ENCODE measurements at regions not wholly inside any gene's neighbourhood (a gene's known extent, or its start where the extent isn't known, plus 50 kb on each side); places are given as distances from the start of the nearest gene placed in this dataset.

- no peak for TF ChIP-seq POLR2AphosphoS5 (IDR thresholded peaks at IDR 0.05)
- TF ChIP-seq POLR2A (IDR thresholded peaks at IDR 0.05): no peak
- TF ChIP-seq CTCF (IDR thresholded peaks at IDR 0.05): no peak
- Histone ChIP-seq H3K4me1 (replicated peaks) (no peaks in the 10 kb centered on the region), H3K4me3 (no peak overlapping the region), H3K27me3 (replicated peaks; ENCODE audit: insufficient read depth) (no peaks in the 10 kb centered on the region), H3K27ac (no peak overlapping the region), H3K36me3 (no peaks in the 10 kb centered on the region), H3K9me3 (no peaks in the 10 kb centered on the region)
- DNase-seq (ENCODE audit: low spot score): no peak
- intact Hi-C loops (cut with DNase I): no loop called here
- WGBS: 88% methylated on average over 4 of the region's 4 CpGs
These were observed 138.7 kb upstream of the ZNF648 start for GRCh38 chr1:182200025-182200812.

GRCh38 chr1:182198006-182198605 is 136.6 kb upstream of the ZNF648 start:
- TF ChIP-seq POLR2AphosphoS5 (IDR thresholded peaks at IDR 0.05) (no peak), CTCF (IDR thresholded peaks at IDR 0.05) (no peak), POLR2A (IDR thresholded peaks at IDR 0.05) (no peak)
- Histone ChIP-seq H3K4me3 (no peak overlapping the region), H3K27ac (no peak overlapping the region), H3K27me3 (replicated peaks; ENCODE audit: insufficient read depth) (no peaks in the 10 kb centered on the region), H3K36me3 (no peaks in the 10 kb centered on the region), H3K4me1 (replicated peaks) (no peaks in the 10 kb centered on the region), H3K9me3 (no peaks in the 10 kb centered on the region)
- DNase-seq (ENCODE audit: low spot score): no peak
- 79% methylated on average over 4 of the region's 4 CpGs for WGBS
- intact Hi-C loops (cut with DNase I): no loop called here

GRCh38 chr1:182196897-182197870 is 135.7 kb upstream of the ZNF648 start:
- no peak for TF ChIP-seq POLR2A (IDR thresholded peaks at IDR 0.05)
- TF ChIP-seq CTCF (IDR thresholded peaks at IDR 0.05): no peak
- no peak for TF ChIP-seq POLR2AphosphoS5 (IDR thresholded peaks at IDR 0.05)
- Histone ChIP-seq H3K4me1 (replicated peaks) (no peaks in the 10 kb centered on the region), H3K36me3 (no peaks in the 10 kb centered on the region), H3K27me3 (replicated peaks; ENCODE audit: insufficient read depth) (no peaks in the 10 kb centered on the region), H3K27ac (peak overlapping the region; percentile 7 to 36), H3K4me3 (no peak overlapping the region), H3K9me3 (no peaks in the 10 kb centered on the region)
- 43% methylated on average over 7 of the region's 7 CpGs for WGBS
- DNase-seq (ENCODE audit: low spot score): no peak
- intact Hi-C loops (cut with DNase I): no loop called here

- no peak for TF ChIP-seq POLR2A (IDR thresholded peaks at IDR 0.05)
- no peak for TF ChIP-seq CTCF (IDR thresholded peaks at IDR 0.05)
- no peak for TF ChIP-seq POLR2AphosphoS5 (IDR thresholded peaks at IDR 0.05)
- H3K4me1 ChIP-seq (replicated peaks): no peaks in the 10 kb centered on the region
- H3K9me3 ChIP-seq: no peaks in the 10 kb centered on the region
- no peak overlapping the region for H3K27ac ChIP-seq
- no peaks in the 10 kb centered on the region for H3K27me3 ChIP-seq (replicated peaks; ENCODE audit: insufficient read depth)
- H3K36me3 ChIP-seq: no peaks in the 10 kb centered on the region
- no peak overlapping the region for H3K4me3 ChIP-seq
- 86% methylated on average over 1 of the region's 1 CpG for WGBS
- DNase-seq (ENCODE audit: low spot score): no peak
- intact Hi-C loops (cut with DNase I): no loop called here
These were observed 134.2 kb upstream of the ZNF648 start for GRCh38 chr1:182195733-182196132.
